GM06990 (cell line): ENCODE measurements at regions not wholly inside any gene's neighbourhood (a gene's known extent, or its start where the extent isn't known, plus 50 kb on each side); places are given as distances from the start of the nearest gene placed in this dataset.

Experiments used
- DNase-seq: peaks from one replicate; pipeline ENCODE4 v3.0.0-alpha.2; 2011; ENCODE audit not compliant: insufficient read length; ENCODE audit errors: extremely low read depth
- H3K27me3 ChIP-seq: replicated peaks from 2 replicates; pipeline ENCODE4 v1.6.0; 2011; ENCODE audit warnings: low read length; ENCODE audit not compliant: control insufficient read depth, insufficient read depth
- H3K36me3 ChIP-seq: 2 replicates; pipeline ENCODE4 v1.5.1; 2011; ENCODE audit warnings: low read length; ENCODE audit not compliant: control insufficient read depth, insufficient read depth
- H3K4me3 ChIP-seq: replicated peaks from 2 replicates; pipeline ENCODE4 v1.5.1; 2011; ENCODE audit warnings: low read depth, mild to moderate bottlenecking, control low read depth, low read length
- TF ChIP-seq, protein P1 (sequence below): IDR thresholded peaks from 2 replicates; pipeline ENCODE4 v1.5.1; 2011; ENCODE audit warnings: low read length, control low read depth, mild to moderate bottlenecking, inconsistent platforms; ENCODE audit not compliant: insufficient read depth, poor library complexity, severe bottlenecking

DNA sequence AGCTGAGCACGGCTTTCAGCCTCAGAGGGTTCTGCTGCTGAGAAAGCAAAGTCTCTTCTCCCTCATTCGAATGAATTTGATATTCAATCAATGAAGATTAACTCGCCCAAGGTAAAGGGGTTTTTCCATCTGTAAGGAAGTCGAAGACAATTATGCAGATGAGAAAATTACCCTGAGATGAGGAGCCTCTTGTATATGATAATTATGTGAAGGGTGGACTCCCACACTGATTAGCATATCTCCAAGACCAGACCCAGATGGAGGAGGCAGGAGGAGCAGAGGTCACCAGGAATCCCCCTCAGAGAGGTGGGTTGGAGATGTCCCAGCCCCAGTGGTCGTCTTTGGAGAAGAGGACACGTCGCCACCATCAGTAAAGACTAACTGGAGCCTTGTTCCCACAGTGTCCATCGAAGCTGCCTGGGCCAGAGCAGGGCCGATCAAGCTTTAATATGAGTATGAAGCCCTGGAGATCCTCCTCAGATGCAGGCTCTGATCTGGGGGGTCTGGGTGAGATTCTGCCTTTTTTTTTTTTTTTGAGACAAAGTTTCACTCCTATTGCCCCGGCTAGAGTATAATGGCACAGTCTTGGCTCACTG, 61.5 kb upstream of the LHX1 start:
- no peaks in the 10 kb centered on the region; the same call in none of the 2 replicates for H3K27me3 ChIP-seq
- TF ChIP-seq, protein P1, sequence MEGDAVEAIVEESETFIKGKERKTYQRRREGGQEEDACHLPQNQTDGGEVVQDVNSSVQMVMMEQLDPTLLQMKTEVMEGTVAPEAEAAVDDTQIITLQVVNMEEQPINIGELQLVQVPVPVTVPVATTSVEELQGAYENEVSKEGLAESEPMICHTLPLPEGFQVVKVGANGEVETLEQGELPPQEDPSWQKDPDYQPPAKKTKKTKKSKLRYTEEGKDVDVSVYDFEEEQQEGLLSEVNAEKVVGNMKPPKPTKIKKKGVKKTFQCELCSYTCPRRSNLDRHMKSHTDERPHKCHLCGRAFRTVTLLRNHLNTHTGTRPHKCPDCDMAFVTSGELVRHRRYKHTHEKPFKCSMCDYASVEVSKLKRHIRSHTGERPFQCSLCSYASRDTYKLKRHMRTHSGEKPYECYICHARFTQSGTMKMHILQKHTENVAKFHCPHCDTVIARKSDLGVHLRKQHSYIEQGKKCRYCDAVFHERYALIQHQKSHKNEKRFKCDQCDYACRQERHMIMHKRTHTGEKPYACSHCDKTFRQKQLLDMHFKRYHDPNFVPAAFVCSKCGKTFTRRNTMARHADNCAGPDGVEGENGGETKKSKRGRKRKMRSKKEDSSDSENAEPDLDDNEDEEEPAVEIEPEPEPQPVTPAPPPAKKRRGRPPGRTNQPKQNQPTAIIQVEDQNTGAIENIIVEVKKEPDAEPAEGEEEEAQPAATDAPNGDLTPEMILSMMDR, result no peak
- H3K4me3 ChIP-seq, result no peak overlapping the region
- H3K36me3 ChIP-seq, result no peaks in the 10 kb centered on the region
- DNase-seq, result no peak

- Histone ChIP-seq H3K27me3 (no peaks in the 10 kb centered on the region; the same call in none of the 2 replicates), H3K36me3 (no peaks in the 10 kb centered on the region), H3K4me3 (no peak overlapping the region)
- TF ChIP-seq, protein P1, result no peak
- no peak for DNase-seq
Observed at GRCh38 chr17:36876966-36877365, 60.3 kb upstream of the LHX1 start.

DNA sequence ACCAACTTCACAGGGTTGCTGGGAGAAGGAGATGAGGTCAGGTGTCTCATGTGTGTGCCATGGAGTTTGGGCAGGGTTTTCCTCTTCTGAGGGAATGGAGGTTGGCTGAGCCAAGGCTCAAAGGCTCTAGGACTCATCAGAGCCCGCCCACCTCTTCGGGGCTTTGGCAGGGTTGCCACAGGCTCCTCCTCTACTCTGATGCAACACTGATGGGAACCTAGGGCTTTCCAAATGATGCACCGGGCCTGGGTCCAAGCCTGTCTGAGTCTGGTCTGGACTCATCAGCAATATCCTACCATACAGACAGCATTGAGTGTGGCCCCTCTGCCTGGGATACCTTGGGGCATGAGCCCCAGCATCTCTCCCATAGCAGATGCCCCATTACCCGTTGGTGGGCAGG, 59.5 kb upstream of the LHX1 start:
- Histone ChIP-seq H3K4me3 (no peak overlapping the region), H3K27me3 (no peaks in the 10 kb centered on the region; the same call in none of the 2 replicates), H3K36me3 (no peaks in the 10 kb centered on the region)
- DNase-seq, result no peak
- TF ChIP-seq, protein P1, result no peak

- H3K36me3 ChIP-seq, result no peaks in the 10 kb centered on the region
- DNase-seq, result no peak
- H3K27me3 ChIP-seq, result no peaks in the 10 kb centered on the region; the same call in none of the 2 replicates
- TF ChIP-seq, protein P1, result no peak
- H3K4me3 ChIP-seq, result no peak overlapping the region
Observed at GRCh38 chr17:36878216-36878615, 59.1 kb upstream of the LHX1 start.

GRCh38 chr17:36879027-36879426, 58.2 kb upstream of the LHX1 start:
- TF ChIP-seq, protein P1, result no peak
- H3K27me3 ChIP-seq, result no peaks in the 10 kb centered on the region; the same call in none of the 2 replicates
- no peaks in the 10 kb centered on the region for H3K36me3 ChIP-seq
- DNase-seq, result no peak
- no peak overlapping the region for H3K4me3 ChIP-seq
